D721Med (cell line): ENCODE measurements at regions not wholly inside any gene's neighbourhood (a gene's known extent, or its start where the extent isn't known, plus 50 kb on each side); places are given as distances from the start of the nearest gene placed in this dataset.

Source experiments
- DNase-seq: peaks from one replicate; pipeline ENCODE4 v3.0.0; 2011; ENCODE audit warnings: low spot score; ENCODE audit not compliant: insufficient read length
- FAIRE-seq: peaks from 2 replicates; lab custom pipeline; 2011; peaks lifted over from hg19 to GRCh38; lab: Jason Lieb, UNC
- CTCF ChIP-seq: IDR thresholded peaks from 2 replicates; pipeline ENCODE4 v1.5.1; 2012; ENCODE audit warnings: mild to moderate bottlenecking, control low read depth; ENCODE audit not compliant: insufficient read depth; ENCODE audit errors: missing control alignments

DNA sequence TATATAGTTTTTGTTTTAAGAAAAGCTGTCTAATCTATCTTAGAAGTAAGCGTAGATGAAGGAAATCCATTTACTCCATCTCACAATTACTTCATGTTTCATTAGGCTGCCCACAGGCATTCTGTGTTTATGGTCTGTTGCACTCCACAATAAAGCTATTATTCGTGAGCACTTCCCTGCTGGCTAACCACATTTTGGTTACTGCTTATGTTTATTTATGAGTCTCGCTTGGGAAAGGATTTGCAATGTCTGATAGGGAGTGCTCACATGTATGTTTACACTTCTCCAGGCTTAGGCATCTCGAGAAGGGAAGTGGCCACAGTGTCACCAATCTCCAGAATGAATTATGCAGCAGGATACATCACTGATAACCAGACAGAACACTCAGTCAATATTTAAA is 190.9 kb downstream of the VCY1B start:
- no peak for DNase-seq
- TF ChIP-seq CTCF, result no peak
- FAIRE-seq, result no peak

DNA sequence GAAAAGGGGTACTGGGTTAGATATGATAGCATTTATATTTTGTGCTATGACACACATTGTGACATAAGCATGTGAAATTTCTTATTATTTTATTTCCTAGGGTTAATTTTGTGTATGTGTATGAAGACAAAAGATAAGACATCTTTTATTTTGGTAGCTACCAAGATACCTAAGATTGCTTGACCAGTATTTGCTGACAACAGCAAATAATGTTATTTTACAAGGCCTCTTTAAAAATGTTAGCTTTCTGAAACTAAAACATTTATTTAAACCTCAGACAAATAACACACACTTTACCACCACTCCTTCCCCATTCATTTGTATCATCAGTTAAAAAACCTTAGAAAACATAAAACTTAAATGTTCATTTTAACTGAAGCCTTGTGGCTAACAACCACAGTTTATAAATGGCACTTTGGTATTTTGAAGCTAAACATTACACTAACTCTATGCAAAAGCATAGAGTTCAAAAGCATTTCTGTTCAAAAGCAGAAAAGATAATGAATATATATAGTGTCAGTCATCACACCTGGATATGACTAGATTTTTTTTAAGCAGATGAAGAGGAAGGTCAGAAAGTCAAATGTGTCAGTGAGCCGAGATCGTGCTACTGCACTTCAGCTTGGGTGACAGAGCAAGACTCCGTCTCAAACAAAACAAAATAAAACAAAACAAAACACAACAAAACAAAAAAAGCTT is 193.0 kb downstream of the VCY1B start:
- no peak for FAIRE-seq
- no peak for TF ChIP-seq CTCF
- DNase-seq, result no peak

GRCh38 chrY:14255965-14256816 is 200.2 kb downstream of the VCY1B start:
- TF ChIP-seq CTCF, result no peak
- FAIRE-seq (no peak), DNase-seq (no peak)

DNA sequence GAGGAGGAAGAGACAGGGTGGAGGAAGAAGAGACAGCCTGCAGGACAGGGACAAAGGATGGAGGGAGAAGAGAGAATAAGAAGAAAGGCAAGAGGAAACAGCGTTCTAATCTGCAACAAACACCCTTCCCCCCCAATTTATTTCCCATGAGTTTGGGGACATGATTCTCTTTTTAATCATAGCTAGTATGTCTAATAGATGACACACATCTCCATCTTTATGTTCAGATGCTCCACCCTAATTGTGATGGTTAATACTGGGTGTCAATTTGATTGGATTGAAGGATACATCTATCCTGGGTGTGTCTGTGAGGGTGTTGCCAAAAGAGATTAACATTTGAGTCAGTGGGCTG is 200.8 kb downstream of the VCY1B start:
- DNase-seq (no peak), FAIRE-seq (no peak)
- TF ChIP-seq CTCF, result no peak

- DNase-seq (no peak), FAIRE-seq (no peak)
- no peak for TF ChIP-seq CTCF
Observed at GRCh38 chrY:14277029-14277428, 221.0 kb downstream of the VCY1B start.

DNA sequence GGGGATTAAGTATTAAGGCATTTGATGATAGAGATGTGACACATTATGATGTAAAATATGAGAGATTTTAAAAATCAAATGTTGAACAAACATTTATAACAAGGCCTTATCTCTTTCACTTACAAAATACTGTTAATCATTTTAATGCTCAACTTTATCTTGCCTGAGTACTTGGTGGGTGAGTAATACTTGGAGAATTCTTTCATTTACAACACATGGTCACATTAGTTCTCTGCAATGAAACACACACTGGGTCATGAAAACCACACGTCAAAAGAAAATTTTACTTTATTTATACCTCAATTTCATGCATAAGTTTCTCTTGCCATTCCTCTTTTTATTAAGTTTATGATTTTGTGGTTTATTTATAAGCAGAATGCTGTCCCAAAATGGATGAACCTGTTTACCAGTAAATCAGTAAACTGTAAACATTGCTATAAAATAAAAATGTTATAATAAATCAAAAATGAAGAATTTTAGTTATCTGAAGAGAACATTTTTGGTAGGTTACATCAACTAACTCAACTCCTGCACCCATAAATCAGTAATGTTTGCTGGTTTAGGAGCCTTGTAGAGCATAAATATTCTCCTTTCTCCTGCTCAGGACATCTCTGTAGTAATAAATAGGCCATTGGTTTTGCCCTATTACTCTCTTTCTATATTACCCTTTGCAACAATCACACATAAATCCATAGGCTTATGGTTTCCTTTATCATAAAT is 233.5 kb upstream of the NLGN4Y start:
- DNase-seq, result no peak
- no peak for FAIRE-seq
- TF ChIP-seq CTCF, result no peak
